ENCODE measurements at regions not wholly inside any gene's neighbourhood (a gene's known extent, or its start where the extent isn't known, plus 50 kb on each side); places are given as distances from the start of the nearest gene placed in this dataset.

GRCh38 chr1:166601650-166602278 is 237.5 kb upstream of the POGK start:
- TF ChIP-seq CTCF (IDR thresholded peaks at IDR 0.05): no peak
- no peak for TF ChIP-seq POLR2A (IDR thresholded peaks at IDR 0.05)
